Activated CD4-positive, alpha-beta T cell treated with anti-CD3 and anti-CD28 coated beads, Interleukin-2, Interleukin-4, amounts not matched to agents 100 ng/mL and 50 ng/mL, durations not matched to agents 16 hours and 8 hours (primary cell): ENCODE measurements at regions not wholly inside any gene's neighbourhood (a gene's known extent, or its start where the extent isn't known, plus 50 kb on each side); places are given as distances from the start of the nearest gene placed in this dataset.
A peak's percentile ranks its signal among the peaks of the same experiment; 100 is the strongest.
"Not testable (repeated sequence)": the region's sequence is repeated elsewhere in the genome, so short reads cannot be mapped to it uniquely, and the experiment has no call there.

Source experiments
- DNase-seq: peaks from one replicate; pipeline ENCODE4 v3.0.0-alpha.2; 2020; ENCODE audit warnings: low spot score

DNA sequence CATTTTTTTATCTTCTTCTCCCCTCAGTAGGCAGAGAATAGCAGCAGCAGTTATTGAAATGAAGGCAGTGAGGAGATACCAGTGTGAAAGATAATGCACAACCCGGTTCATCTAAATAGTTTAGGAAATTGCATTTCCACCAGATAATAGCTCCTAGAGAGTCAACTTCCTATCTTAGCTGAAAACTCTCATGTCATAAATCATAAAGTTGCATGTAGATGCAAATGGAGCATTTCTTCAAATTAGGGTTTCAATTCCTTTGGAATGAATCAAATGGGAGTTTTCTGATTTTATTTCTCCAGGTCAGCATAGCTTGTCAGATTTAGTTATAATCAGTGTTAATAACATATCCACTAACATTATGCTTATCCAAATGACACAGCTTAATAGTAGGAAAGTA, 335.3 kb downstream of the CNTNAP4 start:
- DNase-seq = no peak

DNA sequence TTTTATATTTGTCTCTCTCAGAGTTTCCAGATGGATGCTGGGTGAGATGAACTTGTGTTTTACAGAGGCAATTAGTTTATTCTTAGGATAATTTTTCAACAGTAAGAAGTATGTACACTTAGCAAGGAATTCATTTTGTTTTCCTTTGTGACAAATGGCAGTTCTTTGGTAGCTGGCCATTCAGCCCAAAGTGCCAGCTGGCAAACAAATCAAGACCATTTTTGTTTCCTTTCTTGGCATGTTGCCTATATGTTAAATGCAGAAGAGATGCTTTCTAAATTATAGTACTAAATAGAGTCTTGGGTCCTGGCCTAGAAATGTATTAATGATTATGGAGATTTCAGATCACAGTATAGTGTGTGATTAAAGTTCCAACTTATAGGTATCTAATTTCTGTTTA, 337.1 kb downstream of the CNTNAP4 start:
- no peak for DNase-seq

GRCh38 chr16:76622876-76623275, 345.7 kb downstream of the CNTNAP4 start:
- no peak for DNase-seq

- no peak for DNase-seq
Observed at GRCh38 chr16:76634847-76635697, 357.9 kb downstream of the CNTNAP4 start.

- no peak for DNase-seq
Observed at GRCh38 chr16:76639685-76640289, 362.6 kb downstream of the CNTNAP4 start.

- no peak for DNase-seq
Observed at GRCh38 chr16:76650582-76650981, 373.4 kb downstream of the CNTNAP4 start.

- DNase-seq = peak; percentile 46
Observed at GRCh38 chr16:76653390-76654026, 376.3 kb downstream of the CNTNAP4 start.

DNA sequence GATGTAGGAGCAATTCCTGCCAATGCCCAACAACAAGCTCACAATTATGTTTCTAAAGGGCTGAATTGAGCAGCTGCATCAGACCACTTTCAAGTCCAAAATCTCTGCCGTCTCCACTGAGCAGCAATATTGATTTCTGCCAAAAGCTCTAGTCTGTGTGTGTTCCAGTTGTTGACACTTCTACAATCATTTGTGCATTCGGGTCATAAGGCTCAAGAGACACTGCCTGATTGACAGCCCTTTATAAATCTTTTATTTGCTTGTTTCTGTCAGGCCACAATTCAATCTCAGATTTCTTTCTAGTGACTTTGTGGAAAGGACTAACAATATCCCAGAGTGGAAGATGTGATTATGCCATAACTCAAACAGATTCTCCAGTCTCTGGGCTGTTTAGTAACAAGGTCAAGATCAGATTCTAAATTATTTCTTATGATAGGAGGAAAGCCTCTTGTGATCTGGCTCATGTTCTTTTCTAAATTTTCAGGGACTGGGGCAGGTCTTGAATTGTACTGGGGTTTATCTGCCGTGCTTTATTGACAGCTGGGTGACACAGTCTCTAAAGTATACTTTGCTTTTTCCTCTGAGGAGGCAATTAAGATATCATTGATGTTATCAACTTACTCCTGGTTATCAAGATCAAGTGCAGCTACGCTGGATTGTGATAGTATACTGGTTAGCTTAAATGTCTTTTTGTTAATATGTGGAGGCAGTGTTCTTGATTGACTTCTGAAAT, 377.1 kb downstream of the CNTNAP4 start:
- no peak for DNase-seq

DNA sequence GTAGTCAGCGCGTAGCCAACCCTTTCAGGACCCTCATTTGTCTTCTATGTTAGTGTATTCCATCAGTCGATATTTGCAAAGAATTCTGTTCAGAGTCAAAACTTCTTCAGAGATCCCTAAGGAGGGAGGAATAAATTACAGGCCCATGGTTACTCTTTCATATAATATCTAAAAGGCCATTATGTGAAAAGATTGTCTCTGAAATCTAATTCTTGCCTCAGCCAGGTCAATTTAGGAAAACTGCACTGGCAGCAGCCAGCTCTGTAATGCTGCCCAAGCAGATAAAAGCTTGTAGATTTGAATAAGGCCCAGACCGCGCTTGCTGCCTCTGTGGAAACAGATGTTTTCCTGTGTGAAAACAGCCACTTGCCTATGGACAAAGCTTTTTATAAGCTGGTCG, 379.8 kb downstream of the CNTNAP4 start:
- DNase-seq = no peak

DNA sequence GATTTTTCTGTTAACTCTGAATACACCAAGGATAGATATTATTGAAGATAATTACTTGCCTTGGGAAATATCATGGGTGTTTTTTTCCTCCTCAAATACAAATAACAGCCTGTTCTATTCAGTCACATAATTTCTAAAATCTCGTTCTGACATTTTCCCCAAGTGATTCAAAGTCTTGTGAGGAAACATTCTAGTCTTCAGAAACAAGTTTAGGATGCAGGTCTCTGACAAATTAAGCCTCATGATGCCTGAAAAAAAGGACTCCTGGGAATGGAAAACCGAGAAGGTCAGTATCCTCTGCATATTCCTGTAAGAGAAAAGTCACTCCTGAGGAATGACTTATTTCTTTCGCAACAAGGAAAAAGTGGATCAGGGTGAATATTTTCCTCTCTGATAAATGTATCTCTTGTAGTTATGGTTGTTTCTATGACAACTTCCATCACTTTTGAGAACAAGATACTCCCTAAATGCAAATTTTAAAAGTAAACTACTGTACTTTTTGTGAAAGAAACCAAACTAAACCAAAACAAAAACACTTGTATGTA, 384.6 kb downstream of the CNTNAP4 start:
- DNase-seq = no peak

- no peak for DNase-seq
Observed at GRCh38 chr16:76665571-76666275, 388.5 kb downstream of the CNTNAP4 start.

DNA sequence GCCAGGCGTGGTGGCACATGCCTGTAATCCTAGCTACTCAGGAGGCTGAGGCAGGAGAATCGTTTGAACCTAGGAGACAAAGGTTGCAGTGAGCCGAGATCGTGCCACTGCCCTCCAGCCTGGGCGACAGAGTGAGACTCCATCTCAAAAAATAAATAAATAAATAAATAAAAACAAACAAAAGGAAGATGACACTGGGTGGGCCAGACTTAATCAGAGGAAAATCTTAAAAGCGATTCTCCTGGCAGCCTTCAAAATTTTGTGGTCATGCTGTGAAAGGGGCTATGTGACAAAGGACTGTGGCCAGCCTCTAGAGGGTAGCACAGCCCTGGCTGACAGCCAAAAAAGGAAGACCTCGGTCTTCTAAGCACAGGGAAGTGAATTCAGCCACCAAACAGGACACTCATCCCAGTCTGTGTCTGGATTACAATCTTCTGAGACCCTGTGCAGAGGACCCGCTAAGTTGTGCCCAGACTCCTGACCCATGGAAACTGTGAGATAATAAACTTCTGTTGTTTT, 391.1 kb downstream of the CNTNAP4 start:
- no peak for DNase-seq

- no peak for DNase-seq
Observed at GRCh38 chr16:76669288-76669687, 392.1 kb downstream of the CNTNAP4 start.

DNA sequence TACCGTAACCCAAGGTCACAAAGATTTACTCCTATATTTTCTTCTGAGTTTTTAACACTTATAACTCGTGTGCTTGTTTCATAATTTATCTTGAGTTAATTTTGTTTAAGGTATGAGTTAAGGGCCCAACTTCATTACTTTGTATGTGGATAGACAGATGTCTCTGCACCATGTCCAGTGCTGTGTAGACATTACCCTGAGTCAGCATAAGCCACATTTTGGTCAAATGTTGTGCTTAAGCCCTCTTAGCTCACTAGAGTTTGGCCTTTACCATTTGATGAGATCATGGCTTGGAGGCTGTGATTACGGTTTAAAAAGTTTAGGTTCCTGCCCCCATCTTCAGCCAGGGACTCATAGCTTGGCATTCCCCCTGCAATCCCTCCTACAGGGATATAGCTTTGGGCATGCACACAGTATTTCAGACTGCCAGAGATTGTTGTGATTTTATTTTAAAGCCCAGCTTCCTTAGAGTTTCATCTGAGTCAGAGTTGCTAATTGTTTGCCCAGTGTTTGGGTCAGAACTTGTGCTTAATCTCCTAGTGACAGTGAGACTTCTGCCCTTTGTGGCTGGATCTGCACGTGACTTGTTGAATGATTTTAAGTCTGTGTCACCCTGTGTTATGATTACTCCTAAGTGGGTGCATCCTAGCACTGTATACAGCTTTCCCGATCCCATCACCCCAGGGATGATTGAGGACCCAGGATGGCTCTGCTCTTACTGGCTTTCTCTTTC, 393.1 kb downstream of the CNTNAP4 start:
- no peak for DNase-seq

- no peak for DNase-seq
Observed at GRCh38 chr16:76676356-76676755, 399.2 kb downstream of the CNTNAP4 start.

DNA sequence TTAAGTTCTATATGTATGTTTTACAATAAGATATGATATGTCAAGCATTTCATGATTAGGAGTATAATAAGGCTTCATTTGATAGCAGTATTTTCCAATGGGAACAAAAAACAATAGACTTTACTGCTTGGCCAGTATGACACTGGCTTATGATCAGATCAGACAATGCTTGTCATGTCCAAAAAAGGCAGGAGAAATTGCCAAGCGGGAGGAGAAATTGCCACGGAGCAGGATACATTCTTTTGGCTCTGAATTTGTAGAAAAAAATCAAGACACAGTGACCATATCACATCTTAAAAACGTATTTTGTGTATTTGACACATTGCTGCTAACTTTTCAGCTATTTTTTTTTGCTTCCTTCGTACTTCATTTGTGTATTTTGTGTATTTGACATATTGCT, 404.1 kb downstream of the CNTNAP4 start:
- no peak for DNase-seq

- no peak for DNase-seq
Observed at GRCh38 chr16:76683051-76683450, 405.9 kb downstream of the CNTNAP4 start.

- DNase-seq = no peak
Observed at GRCh38 chr16:76696876-76697275, 419.7 kb downstream of the CNTNAP4 start.

DNA sequence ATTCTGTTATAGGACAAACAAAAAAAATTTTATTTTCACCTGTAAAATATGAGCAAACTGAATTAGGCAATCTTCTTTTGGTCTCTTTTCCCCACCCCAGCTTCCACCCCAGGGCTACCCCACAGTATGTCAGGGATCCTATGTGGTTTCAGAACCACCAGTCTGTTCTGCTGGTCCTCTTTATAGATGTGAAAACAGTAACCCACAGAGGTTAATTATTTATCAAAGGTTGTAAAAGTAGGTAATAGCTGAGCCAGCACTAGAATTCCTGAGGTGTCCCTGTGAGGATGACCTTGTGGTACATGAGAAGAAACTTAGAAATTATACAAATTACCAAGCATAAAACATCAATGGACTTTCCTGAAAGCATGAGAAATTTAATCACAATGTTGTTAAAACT, 428.7 kb downstream of the CNTNAP4 start:
- DNase-seq = no peak

DNA sequence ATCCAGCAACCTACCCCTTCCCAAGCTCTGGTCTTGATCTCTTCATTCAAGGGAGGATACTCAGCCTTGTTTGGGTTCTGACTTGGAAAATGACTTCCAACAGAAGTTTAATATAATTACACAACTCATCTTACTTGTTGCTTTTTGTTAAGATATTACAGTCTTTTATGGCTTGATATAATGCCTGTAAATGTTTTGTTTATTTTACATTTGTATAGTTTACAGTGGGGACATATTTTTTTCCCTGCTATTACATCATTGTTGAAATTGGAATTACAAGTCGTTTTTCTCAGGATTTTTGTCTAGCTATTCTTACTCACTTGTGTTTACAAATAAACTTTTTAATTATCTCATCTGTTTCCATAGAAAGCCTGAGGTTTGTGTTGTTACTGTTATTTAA, 436.0 kb downstream of the CNTNAP4 start:
- DNase-seq = no peak

GRCh38 chr16:76716251-76716650, 439.1 kb downstream of the CNTNAP4 start:
- not testable (repeated sequence) for DNase-seq
